K562 (cell line): ENCODE measurements at regions not wholly inside any gene's neighbourhood (a gene's known extent, or its start where the extent isn't known, plus 50 kb on each side); places are given as distances from the start of the nearest gene placed in this dataset.

Source experiments
- CHD7 ChIP-seq: fragments of 200-600 bp; sonication (generic); IDR thresholded peaks from one replicate; pipeline ENCODE4 v1.6.1; 2012; ENCODE audit warnings: mild to moderate bottlenecking, low read depth, low read length, inconsistent platforms
- DIDO1 ChIP-seq: fragments of 450-650 bp; IDR thresholded peaks from 2 replicates; pipeline ENCODE4 v1.6.1; 2016; ENCODE audit warnings: low read depth, missing biosample characterization, missing genetic modification characterization
- ELK1 ChIP-seq: sonication (generic); formaldehyde crosslinking; IDR thresholded peaks from 2 replicates; pipeline ENCODE4 v1.8.1; 2022; ENCODE audit warnings: missing genetic modification reagents
- ESRRB ChIP-seq: fragments of 250-450 bp; sonication (Bioruptor Pico); IDR thresholded peaks from 2 replicates; pipeline ENCODE4 v1.5.0; 2020; ENCODE audit warnings: mild to moderate bottlenecking, moderate library complexity, borderline replicate concordance
- NONO ChIP-seq, 2 experiments: fragments of 200-400 bp in 1 of 2; fragments of 450-650 bp in 1 of 2; formaldehyde crosslinking in 1 of 2; IDR thresholded peaks; 2 replicates each; pipeline ENCODE4 v1.6.1; 2017; ENCODE audit warnings: low read depth in 2 of 2, mild to moderate bottlenecking in 2 of 2, moderate library complexity in 2 of 2, low read length in 1 of 2
- POLR2H ChIP-seq: IDR thresholded peaks from 2 replicates; pipeline ENCODE4 v1.6.1; 2016; ENCODE audit warnings: missing genetic modification characterization, low read depth, mild to moderate bottlenecking, control low read depth, missing compliant biosample characterization, moderate library complexity
- TAF9B ChIP-seq: fragments of 450-650 bp; IDR thresholded peaks from 2 replicates; pipeline ENCODE4 v1.6.1; 2018; ENCODE audit warnings: mild to moderate bottlenecking; ENCODE audit not compliant: partially characterized antibody
- ZBED1 ChIP-seq: IDR thresholded peaks from 2 replicates; pipeline ENCODE4 v1.6.1; 2014
- ZNF592 ChIP-seq: fragments of 450-650 bp; IDR thresholded peaks from 2 replicates; pipeline ENCODE4 v1.6.1; 2017; ENCODE audit warnings: antibody characterized with exemption, mild to moderate bottlenecking
- ZNF75A ChIP-seq: fragments of 450-650 bp; formaldehyde crosslinking; IDR thresholded peaks from 2 replicates; pipeline ENCODE4 v1.4.0; 2020; ENCODE audit warnings: mild to moderate bottlenecking

- TF ChIP-seq CHD7 (no peak), ZNF75A (CRISPR knock-in tag) (no peak), NONO (IDR thresholded peaks at IDR 0.05; ENCODE audit: low read depth in 2 of 2, low read length in 1 of 2) (no peak), DIDO1 (tag) (no peak), POLR2H (tag) (no peak), TAF9B (no peak), ZBED1 (0 out of 2 replicates have a peak, but pooled peaks have one; percentile 49), ESRRB (CRISPR knock-in tag) (no peak), ZNF592 (peak; percentile 66; the same call in 1 of the 2 replicates), ELK1 (CRISPR knock-in tag) (no peak)
Measured at GRCh38 chr2:144703852-144704708, 184.2 kb upstream of the ZEB2 start (continued).
